ENCODE measurements at regions not wholly inside any gene's neighbourhood (a gene's known extent, or its start where the extent isn't known, plus 50 kb on each side); places are given as distances from the start of the nearest gene placed in this dataset.

- ChIA-PET CTCF (no interaction called here), POLR2A (no interaction called here)
- TF ChIP-seq CTCF (IDR thresholded peaks at IDR 0.05; ENCODE audit: control extremely low read depth, extremely low read depth, low read depth, missing control alignments): no peak
- no peak for DNase-seq (ENCODE audit: extremely low spot score)
Measured at GRCh38 chr13:105007166-105007808, 1528.2 kb downstream of the EFNB2 start.

- POLR2A ChIA-PET: no interaction called here
- DNase-seq (ENCODE audit: extremely low spot score): no peak
- CTCF ChIA-PET: no interaction called here
- TF ChIP-seq CTCF (IDR thresholded peaks at IDR 0.05; ENCODE audit: control extremely low read depth, extremely low read depth, low read depth, missing control alignments): no peak
Measured at GRCh38 chr13:104996022-104996421, 1539.4 kb downstream of the EFNB2 start.

GRCh38 chr13:104993708-104994107, 1541.8 kb downstream of the EFNB2 start:
- CTCF ChIA-PET: interaction anchor here (2.8 kb wide), 1 partner anchor 10 kb away, joined by 10 read pairs; no protein-coding TSS in a partner anchor
- no peak for TF ChIP-seq CTCF (IDR thresholded peaks at IDR 0.05; ENCODE audit: control extremely low read depth, extremely low read depth, low read depth, missing control alignments)
- POLR2A ChIA-PET: no interaction called here
- DNase-seq (ENCODE audit: extremely low spot score): no peak

GRCh38 chr13:104987621-104988020, 1547.8 kb downstream of the EFNB2 start:
- ChIA-PET POLR2A (no interaction called here), CTCF (no interaction called here)
- no peak for TF ChIP-seq CTCF (IDR thresholded peaks at IDR 0.05; ENCODE audit: control extremely low read depth, extremely low read depth, low read depth, missing control alignments)
- DNase-seq (ENCODE audit: extremely low spot score): no peak

GRCh38 chr13:104984296-104984818, 1551.1 kb downstream of the EFNB2 start:
- CTCF ChIA-PET: interaction anchor here (1.7 kb wide), 1 partner anchor 9 kb away, joined by 8 read pairs; no protein-coding TSS in a partner anchor
- TF ChIP-seq CTCF (IDR thresholded peaks at IDR 0.05; ENCODE audit: control extremely low read depth, extremely low read depth, low read depth, missing control alignments): no peak
- DNase-seq (ENCODE audit: extremely low spot score): no peak
- POLR2A ChIA-PET: no interaction called here

- ChIA-PET CTCF (interaction anchor here (1.7 kb wide), 1 partner anchor 9 kb away, joined by 8 read pairs; no protein-coding TSS in a partner anchor), POLR2A (no interaction called here)
- TF ChIP-seq CTCF (IDR thresholded peaks at IDR 0.05; ENCODE audit: control extremely low read depth, extremely low read depth, low read depth, missing control alignments): no peak
- DNase-seq (ENCODE audit: extremely low spot score): no peak
Measured at GRCh38 chr13:104983601-104984000, 1551.9 kb downstream of the EFNB2 start.
